BJ (cell line): ENCODE measurements at regions not wholly inside any gene's neighbourhood (a gene's known extent, or its start where the extent isn't known, plus 50 kb on each side); places are given as distances from the start of the nearest gene placed in this dataset.

Experiments used
- CTCF ChIA-PET: fragments of 350-600 bp; formaldehyde crosslinking; extraction: SDS; loops from one replicate; lab custom pipeline; 2021; ENCODE audit warnings: antibody characterized with exemption, inconsistent platforms; lab: Yijun Ruan, JAX
- POLR2A ChIA-PET: fragments of 300-600 bp; sonication (Branson Sonifier 250); formaldehyde crosslinking; extraction: SDS; loops from one replicate; lab custom pipeline; 2021; ENCODE audit warnings: antibody characterized with exemption; lab: Charles Lee
- DNase-seq: peaks from one replicate; pipeline ENCODE4 v3.0.0-alpha.2; 2011; ENCODE audit warnings: low read depth
- H3K27me3 ChIP-seq: 2 replicates; pipeline ENCODE4 v1.6.0; 2011; ENCODE audit warnings: low read length; ENCODE audit not compliant: control insufficient read depth, insufficient read depth
- H3K36me3 ChIP-seq: 2 replicates; pipeline ENCODE4 v1.5.1; 2011; ENCODE audit warnings: low read length; ENCODE audit not compliant: control insufficient read depth, insufficient read depth
- H3K4me3 ChIP-seq: 2 replicates; pipeline ENCODE4 v1.5.1; 2011; ENCODE audit warnings: low read depth, mild to moderate bottlenecking, control low read depth, low read length
- CTCF ChIP-seq: IDR thresholded peaks from 2 replicates; pipeline ENCODE4 v1.5.1; 2011; ENCODE audit warnings: low read depth, mild to moderate bottlenecking, control low read depth, inconsistent platforms, low read length, moderate library complexity; ENCODE audit not compliant: insufficient read depth

- Histone ChIP-seq H3K36me3 (no peaks in the 10 kb centered on the region), H3K27me3 (no peaks in the 10 kb centered on the region)
- CTCF ChIA-PET = no interaction called here
These were observed 721.2 kb upstream of the SOX9 start for GRCh38 chr17:71399649-71400048.

GRCh38 chr17:71402007-71402406 is 718.8 kb upstream of the SOX9 start:
- H3K27me3 ChIP-seq = no peaks in the 10 kb centered on the region
- H3K36me3 ChIP-seq = no peaks in the 10 kb centered on the region
- H3K4me3 ChIP-seq = no peak overlapping the region
- ChIA-PET POLR2A (no interaction called here), CTCF (interaction anchor here (1.1 to 1.2 kb wide), 2 partner anchors 21 to 71 kb away, joined by 3 to 4 read pairs; no protein-coding TSS in a partner anchor)
- TF ChIP-seq CTCF = no peak
- no peak for DNase-seq

More at GRCh38 chr17:71399649-71400048, 721.2 kb upstream of the SOX9 start:
- no peak for DNase-seq
- POLR2A ChIA-PET = no interaction called here
- H3K4me3 ChIP-seq = no peak overlapping the region
- no peak for TF ChIP-seq CTCF

GRCh38 chr17:71402661-71403141 is 718.1 kb upstream of the SOX9 start:
- Histone ChIP-seq H3K36me3 (no peaks in the 10 kb centered on the region), H3K4me3 (no peak overlapping the region), H3K27me3 (no peaks in the 10 kb centered on the region)
- no peak for DNase-seq
- TF ChIP-seq CTCF = no peak
- ChIA-PET POLR2A (no interaction called here), CTCF (interaction anchor here (0.8 kb wide), 1 partner anchor 69 kb away, joined by 4 read pairs; no protein-coding TSS in a partner anchor)

GRCh38 chr17:71405101-71405500 is 715.7 kb upstream of the SOX9 start:
- ChIA-PET POLR2A (no interaction called here), CTCF (no interaction called here)
- H3K27me3 ChIP-seq = no peaks in the 10 kb centered on the region
- no peak for TF ChIP-seq CTCF
- DNase-seq = no peak
- H3K4me3 ChIP-seq = no peak overlapping the region
- H3K36me3 ChIP-seq = no peaks in the 10 kb centered on the region

- H3K27me3 ChIP-seq = no peaks in the 10 kb centered on the region
- H3K4me3 ChIP-seq = no peak overlapping the region
- no peak for TF ChIP-seq CTCF
- POLR2A ChIA-PET = no interaction called here
- DNase-seq = no peak
- CTCF ChIA-PET = interaction anchor here (1.0 to 1.3 kb wide), 2 partner anchors 21 to 53 kb away, joined by 3 to 5 read pairs; no protein-coding TSS in a partner anchor
- no peaks in the 10 kb centered on the region for H3K36me3 ChIP-seq
These were observed 712.8 kb upstream of the SOX9 start for GRCh38 chr17:71407981-71408380.
